ENCODE measurements at regions not wholly inside any gene's neighbourhood (a gene's known extent, or its start where the extent isn't known, plus 50 kb on each side); places are given as distances from the start of the nearest gene placed in this dataset.

DNA sequence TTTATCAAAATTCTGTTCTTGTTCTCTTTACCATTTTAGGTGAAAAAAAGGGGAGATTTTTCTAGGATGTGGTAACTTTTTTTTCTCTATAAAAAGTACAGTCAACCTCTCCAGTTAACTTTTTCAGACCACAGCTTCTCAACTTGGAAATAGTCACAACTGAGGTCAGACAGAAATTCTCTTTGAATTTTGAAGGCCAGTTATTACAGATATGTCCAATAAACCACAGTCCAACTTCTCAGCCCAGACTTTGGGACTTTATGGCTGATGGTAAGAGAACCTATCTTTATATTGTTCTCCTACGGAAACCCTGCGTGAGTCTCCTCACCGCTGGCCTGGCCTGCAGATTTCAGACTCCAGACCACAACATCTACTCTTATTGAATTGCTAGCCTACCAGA is 176.7 kb downstream of the DACT1 start:
- DNase-seq (ENCODE audit: low spot score): no peak

DNA sequence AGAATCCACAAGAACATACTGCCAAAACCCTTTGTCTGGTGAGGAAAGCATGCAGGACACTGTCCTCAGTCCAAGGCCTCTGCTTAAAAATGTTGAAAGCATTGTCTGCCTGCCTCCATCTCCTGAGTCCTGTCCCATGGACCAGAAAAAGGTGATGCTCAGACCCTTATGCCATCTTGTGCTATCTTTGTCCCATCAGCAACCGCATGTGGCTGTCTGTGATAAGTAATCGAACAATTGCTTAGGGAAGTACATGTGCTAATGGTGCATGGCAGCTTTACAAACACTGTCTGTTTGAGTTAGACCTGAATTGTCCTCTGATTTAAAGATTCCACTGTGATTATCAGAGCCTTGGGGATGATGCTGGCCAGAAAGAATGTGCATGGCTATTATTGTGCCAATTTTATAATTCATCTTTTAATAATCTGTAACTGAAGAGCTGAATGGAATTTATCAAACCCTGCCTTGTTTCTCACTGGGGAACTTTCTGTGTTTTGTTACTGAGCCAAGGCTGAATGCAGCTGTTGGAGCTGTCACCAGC is 177.5 kb downstream of the DACT1 start:
- no peak for DNase-seq (ENCODE audit: low spot score)

DNA sequence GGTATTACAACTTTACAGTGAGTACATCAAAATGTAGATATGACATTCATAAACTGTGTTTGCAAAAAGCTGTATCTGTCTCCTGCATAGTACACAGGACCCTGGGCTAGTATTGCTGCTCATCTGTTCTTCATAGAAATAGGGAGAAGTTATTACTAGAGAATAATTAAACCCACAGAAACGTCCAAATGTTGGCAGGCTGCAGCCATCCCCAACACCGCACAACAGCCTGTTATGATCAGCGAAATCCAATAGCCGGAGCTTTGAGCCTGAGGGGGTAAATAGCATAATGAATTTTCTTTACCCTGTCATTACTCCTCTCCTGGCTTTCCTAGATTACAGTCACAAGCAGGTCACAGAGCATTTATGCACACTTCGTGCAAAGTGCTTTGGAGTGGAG is 178.0 kb downstream of the DACT1 start:
- DNase-seq (ENCODE audit: low spot score): no peak

DNA sequence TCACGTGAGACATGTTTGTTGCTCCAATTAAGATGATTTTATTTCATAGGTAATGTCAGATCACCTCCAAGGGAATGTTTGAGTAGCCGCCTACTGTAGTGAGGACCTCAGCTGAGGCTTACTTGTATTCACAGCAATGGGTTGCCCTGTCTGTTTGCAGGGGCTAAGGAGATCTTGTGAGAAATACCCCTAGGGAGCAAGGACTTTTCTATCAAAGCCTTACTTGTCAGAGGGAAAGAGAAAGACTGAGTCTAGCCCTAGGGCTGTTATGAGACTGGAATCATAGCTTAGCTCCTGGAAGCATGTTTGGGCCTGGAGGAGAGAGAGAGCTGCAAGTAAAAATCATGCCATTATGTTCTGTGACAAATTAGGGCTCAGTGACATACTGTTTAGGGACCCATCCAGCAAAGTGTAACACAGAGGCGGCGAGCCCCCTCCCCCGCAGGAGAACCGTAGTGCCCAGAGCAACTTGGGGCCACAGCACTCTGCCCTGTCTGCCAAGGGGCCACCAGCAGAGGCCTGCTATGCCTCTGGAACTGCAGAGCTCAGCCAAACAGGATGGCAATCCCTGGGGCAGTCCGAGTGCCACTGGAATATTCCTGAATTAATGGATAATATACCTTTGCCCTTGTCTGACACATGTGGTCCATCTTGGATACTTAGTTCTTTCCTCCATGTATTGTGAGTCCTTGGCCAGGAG is 178.8 kb downstream of the DACT1 start:
- no peak for DNase-seq (ENCODE audit: low spot score)

DNA sequence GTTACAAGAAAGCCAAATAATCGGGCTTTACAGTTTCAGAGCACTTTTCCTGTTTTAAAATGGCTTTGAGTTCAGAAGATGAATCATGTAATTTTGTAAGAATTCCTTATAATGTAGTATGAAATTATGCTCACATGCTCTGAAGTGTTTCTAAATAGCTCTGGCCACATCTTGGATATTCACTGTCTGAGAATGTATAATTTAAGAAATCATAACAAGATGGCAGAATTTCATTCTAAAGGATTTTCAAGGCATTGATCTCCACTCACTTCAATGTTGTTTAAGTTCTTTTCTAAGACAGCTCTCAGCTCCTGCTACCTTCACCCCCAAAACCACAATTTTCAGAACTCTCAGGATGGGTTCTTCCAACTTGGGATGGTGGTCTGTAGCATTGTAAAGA is 180.1 kb downstream of the DACT1 start:
- DNase-seq (ENCODE audit: low spot score): no peak

DNA sequence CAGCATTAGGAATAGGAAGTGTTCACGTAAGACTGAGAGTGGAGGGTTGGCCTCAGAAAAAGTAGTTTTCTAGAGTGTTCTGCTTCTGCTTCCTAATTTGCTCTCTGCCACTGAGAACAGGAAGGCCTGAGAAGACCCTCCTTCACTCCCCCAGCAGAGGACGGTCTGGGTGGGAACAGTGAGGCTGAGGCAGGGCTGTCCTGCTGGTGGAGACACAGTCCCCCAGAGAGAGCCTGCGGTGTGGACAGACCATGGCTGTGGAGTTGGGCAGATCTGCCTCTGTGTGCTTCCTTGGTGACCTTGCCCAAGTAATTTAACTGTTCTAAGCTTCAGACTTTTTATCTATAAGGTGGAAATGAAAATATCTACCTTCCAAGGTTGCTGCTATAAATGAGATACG is 182.3 kb downstream of the DACT1 start:
- no peak for DNase-seq (ENCODE audit: low spot score)

DNA sequence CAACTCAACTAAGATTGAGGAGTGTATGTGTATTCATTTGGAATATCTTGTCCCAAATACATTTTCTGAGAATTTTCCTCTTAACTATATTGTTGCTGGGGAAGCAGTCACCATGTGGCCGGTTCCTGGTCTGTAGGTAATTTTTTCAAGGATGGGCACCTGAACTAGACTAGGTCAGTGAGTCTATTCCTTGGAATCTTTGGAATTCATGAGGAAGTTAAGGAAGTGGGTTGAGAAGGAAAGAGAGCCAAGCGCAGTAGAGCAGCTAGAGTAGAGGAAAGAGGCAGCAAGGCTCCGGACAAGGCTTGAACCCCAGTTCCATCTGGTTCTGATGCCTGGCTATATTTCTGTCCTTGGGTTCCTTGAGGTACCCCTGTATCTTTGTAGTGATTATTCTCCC is 183.7 kb downstream of the DACT1 start:
- DNase-seq (ENCODE audit: low spot score): no peak

DNA sequence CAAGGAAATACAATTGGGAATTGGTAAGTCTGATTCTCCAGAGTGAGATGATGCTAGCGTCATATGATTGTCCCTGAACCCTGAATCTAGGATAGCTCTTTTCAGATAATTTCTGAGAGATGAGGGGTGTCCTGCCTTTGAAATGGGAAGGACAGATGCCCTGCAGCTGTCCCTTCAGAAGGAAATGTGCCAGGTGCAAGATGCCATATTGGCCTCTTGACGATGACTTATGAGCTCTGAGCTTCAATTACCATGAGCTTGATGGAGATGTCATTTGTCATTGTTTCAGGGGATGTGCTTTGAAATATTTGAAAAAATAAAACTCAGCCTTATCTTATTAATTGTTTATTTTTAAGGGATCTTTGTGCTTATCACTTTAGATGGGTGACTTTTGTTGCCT is 185.1 kb downstream of the DACT1 start:
- no peak for DNase-seq (ENCODE audit: low spot score)

DNA sequence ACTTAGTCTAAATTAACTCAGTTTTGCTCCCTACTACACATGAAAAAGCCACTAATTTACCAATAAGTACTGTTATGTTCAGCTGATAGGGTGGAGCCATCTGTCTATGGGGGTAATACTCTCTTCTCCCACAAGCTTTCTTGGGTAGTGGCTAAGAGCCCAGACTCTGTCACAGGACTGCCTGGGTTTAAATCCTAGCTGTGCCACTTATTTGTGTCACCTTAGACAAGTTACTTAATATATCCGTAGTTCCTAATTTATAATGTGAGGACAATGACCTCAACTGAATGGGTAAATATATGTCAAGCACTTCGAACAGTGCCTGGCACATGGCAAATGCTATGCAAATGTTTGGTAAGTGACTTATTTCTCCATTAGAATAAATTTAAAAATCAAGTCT is 185.6 kb downstream of the DACT1 start:
- no peak for DNase-seq (ENCODE audit: low spot score)

DNA sequence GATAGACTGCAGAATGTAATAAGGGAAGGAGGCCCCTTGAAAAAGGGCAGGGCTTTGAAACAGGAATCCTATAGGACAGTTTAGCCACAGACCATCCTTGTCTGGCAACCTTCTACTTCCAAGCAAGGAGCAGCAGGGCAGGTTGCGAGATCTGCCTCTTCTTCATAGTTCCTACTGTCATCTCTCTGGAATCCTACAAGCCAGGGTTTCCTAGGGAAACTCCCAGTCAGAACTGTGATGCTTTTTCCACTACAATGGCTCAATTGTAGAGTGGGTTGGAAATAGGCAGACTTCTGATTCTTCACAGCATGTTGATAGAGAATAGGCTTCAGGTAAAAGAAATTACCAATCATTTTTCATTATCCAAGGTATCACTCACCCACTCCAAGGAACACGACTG is 186.3 kb downstream of the DACT1 start:
- no peak for DNase-seq (ENCODE audit: low spot score)

DNA sequence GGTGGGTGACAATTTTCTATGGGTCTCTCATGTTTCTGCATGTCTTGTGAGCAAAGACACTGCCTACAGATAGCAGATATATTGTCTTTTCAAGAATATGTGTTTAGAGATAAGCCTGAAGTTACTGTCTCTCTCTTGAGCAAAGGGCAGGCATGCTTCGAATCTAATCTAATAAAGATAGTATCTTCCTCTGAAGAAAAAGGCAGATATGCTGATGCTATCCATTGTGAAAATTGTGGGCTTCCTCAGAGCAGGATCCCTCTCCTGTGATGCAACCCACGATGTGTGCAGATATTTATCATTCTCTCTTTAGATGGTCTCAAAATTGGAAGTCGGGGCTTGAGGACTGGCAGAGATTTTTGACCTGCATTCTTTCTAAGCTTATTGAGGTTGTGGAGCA is 187.0 kb downstream of the DACT1 start:
- DNase-seq (ENCODE audit: low spot score): no peak

DNA sequence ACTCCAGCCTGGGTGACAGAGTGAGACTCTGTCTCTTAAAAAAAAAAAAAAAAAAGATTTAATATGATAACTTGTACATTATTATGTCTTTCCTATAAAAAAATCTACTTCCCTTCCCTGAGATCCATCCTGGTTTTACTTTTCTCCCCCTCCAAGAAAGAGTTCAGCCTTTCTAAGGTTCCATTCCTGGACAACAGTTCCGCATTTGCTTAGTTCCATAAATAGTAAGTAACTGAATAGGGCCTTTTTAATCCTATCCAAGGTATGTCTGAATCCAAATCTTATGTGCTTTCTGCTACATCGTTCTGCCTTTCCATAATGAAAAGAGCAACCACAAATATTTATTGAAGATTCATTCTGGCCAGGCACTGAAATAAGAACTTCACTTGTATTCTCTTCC is 187.8 kb downstream of the DACT1 start:
- no peak for DNase-seq (ENCODE audit: low spot score)

DNA sequence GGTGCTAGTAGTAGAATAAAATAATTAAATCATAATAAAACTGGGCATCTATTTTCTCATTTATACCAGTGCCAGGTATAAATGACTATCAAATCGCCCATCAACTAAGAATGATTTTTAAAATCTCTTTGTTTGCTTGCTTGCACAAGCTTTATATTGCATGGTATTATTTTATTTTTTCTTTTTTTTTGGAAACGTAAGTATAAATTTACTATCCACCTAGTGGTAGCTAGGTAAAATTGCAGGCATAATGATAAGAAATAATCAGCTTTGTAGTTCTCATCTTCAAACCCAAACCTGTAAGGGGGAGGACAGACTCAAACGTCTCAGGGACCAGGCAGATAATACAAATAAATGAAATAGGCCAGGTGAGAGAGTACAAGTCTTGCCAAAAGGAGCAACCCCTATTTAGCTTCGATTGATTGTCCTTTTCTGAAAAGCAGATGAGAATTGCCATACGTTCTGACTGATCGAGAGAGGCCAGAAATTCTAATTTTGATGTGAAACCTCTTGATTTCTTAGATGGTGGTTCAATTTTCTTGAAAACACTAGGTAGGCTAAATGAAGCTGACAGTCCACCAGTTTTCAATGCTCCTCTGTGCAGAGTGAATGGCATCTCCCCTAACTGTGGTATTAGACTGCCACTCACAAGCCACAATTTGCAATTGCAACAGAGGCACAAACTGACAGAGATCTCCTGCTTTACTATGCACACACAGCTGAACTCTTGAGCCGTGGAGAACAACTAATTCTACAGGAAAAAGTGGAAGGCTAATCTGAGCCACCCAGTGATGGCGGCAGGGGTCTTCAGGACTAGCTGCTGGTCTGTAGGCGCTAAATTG is 189.3 kb downstream of the DACT1 start:
- DNase-seq (ENCODE audit: low spot score): no peak

DNA sequence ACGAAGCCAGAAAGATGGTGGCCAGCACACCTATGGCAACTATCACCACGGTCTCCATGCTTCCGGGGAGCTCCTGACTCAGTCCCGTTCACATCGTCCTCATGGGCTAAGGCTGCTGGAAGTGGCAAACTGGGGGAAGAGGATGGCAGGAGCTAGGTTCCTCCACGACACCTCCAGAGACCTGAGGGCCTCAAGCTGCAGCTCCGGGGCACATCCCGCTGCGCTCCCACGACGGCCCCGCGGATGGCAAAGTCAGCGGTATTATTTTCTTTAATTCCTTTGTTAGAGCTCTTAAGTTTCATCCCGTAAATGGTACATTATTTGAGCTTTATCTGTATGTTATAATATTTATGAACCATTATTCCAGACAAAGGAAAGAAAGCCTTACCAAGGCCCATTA is 190.5 kb downstream of the DACT1 start:
- DNase-seq (ENCODE audit: low spot score): no peak

DNA sequence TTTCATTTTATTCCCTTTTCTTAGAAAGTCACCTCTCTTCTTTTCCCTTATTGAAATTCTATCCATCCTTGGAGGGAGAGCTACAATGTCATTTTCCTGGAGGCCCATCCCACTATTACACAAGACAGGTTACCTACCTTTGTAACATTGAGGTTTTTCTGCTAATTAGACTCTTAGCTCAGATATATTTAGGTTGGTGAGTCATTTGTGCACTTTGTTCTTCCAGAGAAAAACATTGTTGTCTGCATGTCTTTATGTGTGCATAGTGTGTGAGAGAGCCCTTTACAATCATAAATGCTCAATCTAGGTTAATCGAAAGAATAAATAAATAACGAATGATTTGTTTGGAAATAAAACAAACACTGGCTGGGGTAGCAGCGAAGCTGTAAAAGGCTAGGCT is 191.8 kb downstream of the DACT1 start:
- no peak for DNase-seq (ENCODE audit: low spot score)

DNA sequence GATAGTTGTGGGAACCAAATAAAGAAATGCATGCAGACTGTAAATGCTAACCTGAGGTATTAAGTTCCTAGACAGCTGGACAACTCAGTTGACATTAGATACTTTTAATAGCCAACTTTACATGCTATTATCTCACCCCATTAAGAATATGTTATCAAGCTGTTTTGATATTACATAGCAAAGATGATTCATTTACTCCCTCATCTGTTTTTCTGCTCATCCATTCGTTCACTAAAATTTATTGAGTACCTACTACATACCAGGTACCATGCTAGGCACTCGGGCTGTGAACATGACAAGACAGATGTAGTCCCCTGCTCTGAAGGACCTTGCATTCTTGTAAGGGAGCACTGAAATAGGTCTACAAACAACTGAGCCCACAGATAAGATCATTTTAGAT is 192.4 kb downstream of the DACT1 start:
- DNase-seq (ENCODE audit: low spot score): no peak

DNA sequence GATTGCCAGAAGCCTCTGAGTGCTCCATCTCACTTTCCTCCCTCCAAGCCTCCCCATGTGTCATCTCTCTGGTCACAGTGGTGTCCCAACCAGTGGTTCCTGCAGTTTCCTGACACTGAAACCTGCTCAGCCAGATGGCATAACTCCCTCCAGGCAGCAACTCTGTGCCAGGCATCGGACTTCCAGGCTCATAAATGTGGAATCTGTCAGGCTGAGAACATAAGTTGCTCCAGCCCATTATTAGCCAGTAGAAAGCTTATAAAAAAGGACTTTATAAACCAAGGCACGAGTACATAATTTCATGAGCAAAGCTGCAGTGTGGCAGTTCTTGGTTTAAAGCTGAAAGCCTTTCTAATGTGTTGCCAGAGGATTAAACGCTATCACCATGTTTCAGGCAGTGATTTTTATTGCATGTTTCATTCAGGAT is 194.3 kb downstream of the DACT1 start:
- DNase-seq (ENCODE audit: low spot score): no peak

DNA sequence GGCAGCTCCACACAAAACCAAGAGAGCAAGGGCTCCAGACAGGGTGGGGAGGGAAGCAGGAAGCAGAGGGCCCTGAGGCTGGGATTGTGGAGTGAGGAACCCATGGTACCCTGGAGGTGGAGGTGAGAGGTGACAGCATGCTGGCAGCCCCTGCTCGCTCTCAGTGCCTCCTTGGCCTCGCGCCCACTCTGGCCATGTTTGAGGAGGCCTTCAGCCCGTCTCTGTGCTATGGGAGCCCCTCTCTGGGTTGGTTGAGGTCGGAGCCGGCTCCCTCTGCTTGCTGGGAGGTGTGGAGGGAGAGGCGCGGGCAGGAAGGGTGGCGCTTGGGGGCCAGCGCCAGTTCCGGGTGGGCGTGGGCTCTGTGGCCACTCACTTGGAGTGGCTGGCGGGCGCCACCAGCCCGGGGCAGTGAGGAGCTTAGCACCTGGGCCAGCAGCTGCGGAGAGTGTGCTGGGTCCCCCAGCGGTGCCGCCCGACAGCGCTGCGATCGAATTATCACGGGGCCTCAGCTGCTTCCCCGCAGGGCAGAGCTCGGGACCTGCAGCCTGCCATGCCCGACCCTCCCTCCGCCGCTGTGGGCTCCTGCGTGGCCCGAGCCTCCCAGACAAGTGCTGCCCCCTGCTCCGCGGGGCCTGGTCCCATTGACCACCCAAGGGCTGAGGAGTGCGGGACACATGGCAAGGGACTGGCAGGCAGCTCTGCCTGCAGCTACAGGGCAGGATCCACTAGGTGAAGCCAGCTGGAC is 196.0 kb downstream of the DACT1 start:
- no peak for DNase-seq (ENCODE audit: low spot score)

DNA sequence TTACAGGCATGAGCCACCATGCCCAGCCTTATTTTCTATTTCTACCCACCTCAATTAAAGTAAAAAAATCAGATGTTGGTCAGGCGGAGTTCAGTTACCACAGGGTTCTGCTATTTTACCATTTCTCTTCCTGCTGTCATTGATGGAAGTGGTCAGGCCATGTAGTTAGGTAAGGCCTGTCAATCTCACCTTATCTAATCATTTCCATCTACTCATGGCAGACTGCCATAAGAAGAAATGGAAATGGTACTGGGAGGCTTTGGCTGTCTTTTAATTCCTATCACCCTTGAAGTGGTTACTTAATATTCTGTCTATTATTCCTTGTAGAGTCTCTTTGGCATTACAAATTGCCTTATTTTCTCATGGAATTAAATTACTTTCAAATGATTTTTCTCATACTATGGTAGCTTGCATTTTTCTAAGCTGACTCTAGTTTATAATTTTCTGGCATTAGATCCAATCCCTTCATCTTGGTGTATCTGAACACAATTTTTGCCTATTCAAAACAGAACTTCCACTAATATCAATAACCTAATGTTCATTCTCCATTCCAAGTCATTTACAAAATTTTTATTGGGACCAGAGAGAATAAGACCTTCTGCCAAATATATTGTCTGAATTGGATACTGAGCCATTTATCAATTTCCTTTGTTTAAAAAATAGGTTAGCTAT is 198.7 kb downstream of the DACT1 start:
- DNase-seq (ENCODE audit: low spot score): no peak

DNA sequence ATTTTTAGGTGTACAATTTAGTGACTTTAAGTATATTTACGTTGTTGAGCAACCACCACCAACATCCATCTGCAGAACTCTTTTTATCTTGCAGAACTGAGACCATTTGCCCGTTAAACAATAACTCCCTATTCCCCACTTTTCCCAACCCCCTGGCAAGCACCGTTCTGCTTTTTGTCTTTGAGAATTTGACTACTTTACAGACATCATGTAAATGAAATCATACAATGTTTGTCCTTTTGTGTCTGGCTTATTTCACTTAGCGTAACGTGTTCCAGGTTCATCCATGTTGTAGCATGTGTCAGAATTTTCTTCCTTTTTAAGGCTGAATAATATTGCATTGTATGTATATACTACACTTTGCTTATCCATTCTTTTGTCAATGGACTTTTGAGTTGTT is 201.5 kb downstream of the DACT1 start:
- no peak for DNase-seq (ENCODE audit: low spot score)

DNA sequence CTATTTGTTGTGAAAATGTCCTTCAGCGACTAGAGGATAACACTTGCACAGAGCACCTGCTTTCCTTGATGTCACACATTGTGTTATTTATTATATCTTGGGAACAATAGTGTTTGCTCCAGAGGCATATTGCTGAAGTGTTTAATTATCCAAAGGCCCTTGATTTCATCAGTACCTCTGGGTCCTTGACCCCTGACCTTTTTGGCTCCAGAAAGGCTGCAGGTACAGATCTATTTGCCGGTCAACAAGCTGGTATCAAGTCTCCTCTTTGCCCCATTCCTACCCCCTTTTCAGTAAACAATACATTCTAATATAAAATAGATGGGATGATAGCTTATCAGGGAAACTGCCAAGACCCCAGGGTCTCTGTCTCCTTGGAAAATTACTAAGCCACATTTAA is 206.8 kb downstream of the DACT1 start:
- DNase-seq (ENCODE audit: low spot score): no peak

Measured in activated CD4-positive, alpha-beta T cell treated with anti-CD3 and anti-CD28 coated beads, Interleukin-2, Interleukin-4, amounts not matched to agents 100 ng/mL and 50 ng/mL, durations not matched to agents 16 hours and 8 hours (primary cell).